ENCODE measurements at regions not wholly inside any gene's neighbourhood (a gene's known extent, or its start where the extent isn't known, plus 50 kb on each side); places are given as distances from the start of the nearest gene placed in this dataset.

- Histone ChIP-seq H3K27me3 (ENCODE audit: insufficient read depth, low read depth, severe bottlenecking) (no peaks in the 10 kb centered on the region), H3K27ac (no peak overlapping the region), H3K36me3 (no peaks in the 10 kb centered on the region; the same call in 1 of the 2 replicates), H3K9me3 (ENCODE audit: severe bottlenecking) (no peaks in the 10 kb centered on the region), H3K4me3 (ENCODE audit: low read depth, low read length) (no peak overlapping the region)
- DNase-seq: no peak
- TF ChIP-seq CTCF (IDR thresholded peaks at IDR 0.05; ENCODE audit: low read depth, low read length): no peak
Observed at GRCh38 chr3:124557433-124558232, 172.6 kb upstream of the UMPS start.

GRCh38 chr3:124558991-124559845 is 171.0 kb upstream of the UMPS start:
- no peak overlapping the region for H3K4me3 ChIP-seq (ENCODE audit: low read depth, low read length)
- H3K36me3 ChIP-seq: no peaks in the 10 kb centered on the region; the same call in 1 of the 2 replicates
- no peaks in the 10 kb centered on the region for H3K27me3 ChIP-seq (ENCODE audit: insufficient read depth, low read depth, severe bottlenecking)
- H3K27ac ChIP-seq: 0 out of 2 replicates have a peak overlapping the region, but pooled peaks have one; percentile 31
- DNase-seq: peak; percentile 76
- TF ChIP-seq CTCF (IDR thresholded peaks at IDR 0.05; ENCODE audit: low read depth, low read length): no peak
- no peaks in the 10 kb centered on the region for H3K9me3 ChIP-seq (ENCODE audit: severe bottlenecking)

GRCh38 chr3:124559846-124560574 is 170.2 kb upstream of the UMPS start:
- H3K27me3 ChIP-seq (ENCODE audit: insufficient read depth, low read depth, severe bottlenecking): no peaks in the 10 kb centered on the region
- H3K36me3 ChIP-seq: no peaks in the 10 kb centered on the region
- no peaks in the 10 kb centered on the region for H3K9me3 ChIP-seq (ENCODE audit: severe bottlenecking)
- H3K27ac ChIP-seq: no peak overlapping the region
- H3K4me3 ChIP-seq (ENCODE audit: low read depth, low read length): no peak overlapping the region
- peak; percentile 89 for TF ChIP-seq CTCF (IDR thresholded peaks at IDR 0.05; ENCODE audit: low read depth, low read length)
- peak; percentile 72 for DNase-seq

GRCh38 chr3:124560666-124561215 is 169.5 kb upstream of the UMPS start:
- H3K9me3 ChIP-seq (ENCODE audit: severe bottlenecking): no peaks in the 10 kb centered on the region
- TF ChIP-seq CTCF (IDR thresholded peaks at IDR 0.05; ENCODE audit: low read depth, low read length): no peak
- no peak overlapping the region for H3K27ac ChIP-seq
- no peaks in the 10 kb centered on the region for H3K27me3 ChIP-seq (ENCODE audit: insufficient read depth, low read depth, severe bottlenecking)
- H3K4me3 ChIP-seq (ENCODE audit: low read depth, low read length): no peak overlapping the region
- H3K36me3 ChIP-seq: no peaks in the 10 kb centered on the region
- no peak for DNase-seq

GRCh38 chr3:124562769-124563168 is 167.5 kb upstream of the UMPS start:
- no peak overlapping the region for H3K4me3 ChIP-seq (ENCODE audit: low read depth, low read length)
- H3K27me3 ChIP-seq (ENCODE audit: insufficient read depth, low read depth, severe bottlenecking): no peaks in the 10 kb centered on the region
- no peaks in the 10 kb centered on the region for H3K9me3 ChIP-seq (ENCODE audit: severe bottlenecking)
- no peak for DNase-seq
- no peak for TF ChIP-seq CTCF (IDR thresholded peaks at IDR 0.05; ENCODE audit: low read depth, low read length)
- H3K36me3 ChIP-seq: no peaks in the 10 kb centered on the region
- H3K27ac ChIP-seq: no peak overlapping the region
